GM04503 (cell line): ENCODE measurements at regions not wholly inside any gene's neighbourhood (a gene's known extent, or its start where the extent isn't known, plus 50 kb on each side); places are given as distances from the start of the nearest gene placed in this dataset.

Experiments
- DNase-seq: peaks from one replicate; pipeline ENCODE4 v3.0.0-alpha.2; 2012; ENCODE audit warnings: low read depth

DNA sequence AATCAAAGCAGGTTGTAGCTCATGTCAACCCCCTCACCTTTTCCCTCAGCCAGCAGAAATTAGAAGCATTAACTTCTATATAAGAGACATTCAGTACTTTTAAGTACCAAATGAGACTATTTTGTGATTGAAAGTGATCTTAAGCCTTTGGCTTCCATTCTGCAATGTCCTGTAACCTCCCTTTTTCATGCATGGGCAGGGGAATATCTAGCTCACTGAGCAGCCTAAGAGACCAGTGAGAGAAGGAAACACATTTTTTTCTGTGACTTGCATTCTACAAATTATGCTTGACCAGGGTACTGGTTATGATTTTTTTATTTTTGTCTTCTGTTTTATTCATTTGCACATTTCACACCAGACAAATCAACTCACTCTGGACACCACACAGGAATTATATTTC lies 369.6 kb downstream of the KCTD12 start:
- no peak for DNase-seq

- peak; percentile 35 for DNase-seq
Measured at GRCh38 chr13:76516013-76516412, 370.2 kb downstream of the KCTD12 start.

- DNase-seq, result peak; percentile 10
Measured at GRCh38 chr13:76512721-76513145, 373.5 kb downstream of the KCTD12 start.

DNA sequence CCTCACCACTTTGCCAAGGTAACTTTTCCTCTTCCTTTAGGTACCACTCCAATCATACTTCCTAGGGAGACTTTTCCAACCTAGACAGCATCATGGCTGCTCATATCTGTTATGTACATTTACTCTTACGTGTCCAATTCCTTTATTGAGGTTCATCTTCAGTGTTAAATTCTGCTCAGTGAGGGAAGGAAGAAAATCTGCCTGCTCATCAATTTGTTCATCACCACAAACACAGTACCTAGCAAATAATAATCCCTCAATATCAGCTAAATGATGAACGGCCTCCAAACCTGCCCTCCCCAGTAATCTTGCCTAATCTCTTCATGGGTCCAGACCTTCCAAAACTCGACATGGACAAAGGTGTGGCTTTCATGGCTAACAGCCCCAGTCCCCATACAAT lies 380.8 kb downstream of the KCTD12 start:
- no peak for DNase-seq

DNA sequence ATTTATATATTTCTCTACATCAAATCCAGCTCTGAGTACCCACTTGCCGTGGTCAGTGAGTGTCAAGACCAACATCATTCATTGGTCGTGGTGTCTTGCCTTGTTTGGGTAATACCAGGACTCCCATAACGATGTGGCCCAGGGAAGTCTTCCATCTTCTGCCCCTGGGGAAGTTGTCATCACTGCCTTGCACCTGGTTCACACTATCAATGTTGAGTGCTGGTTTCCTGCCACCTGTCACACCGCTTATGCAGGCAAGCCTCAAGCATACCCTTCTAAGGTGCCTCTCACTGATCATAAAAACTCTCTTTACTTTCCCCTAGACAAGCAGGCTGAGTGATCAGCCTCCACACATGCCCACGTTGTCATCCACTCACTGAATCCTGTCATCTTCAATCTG lies 382.4 kb downstream of the KCTD12 start:
- no peak for DNase-seq

DNA sequence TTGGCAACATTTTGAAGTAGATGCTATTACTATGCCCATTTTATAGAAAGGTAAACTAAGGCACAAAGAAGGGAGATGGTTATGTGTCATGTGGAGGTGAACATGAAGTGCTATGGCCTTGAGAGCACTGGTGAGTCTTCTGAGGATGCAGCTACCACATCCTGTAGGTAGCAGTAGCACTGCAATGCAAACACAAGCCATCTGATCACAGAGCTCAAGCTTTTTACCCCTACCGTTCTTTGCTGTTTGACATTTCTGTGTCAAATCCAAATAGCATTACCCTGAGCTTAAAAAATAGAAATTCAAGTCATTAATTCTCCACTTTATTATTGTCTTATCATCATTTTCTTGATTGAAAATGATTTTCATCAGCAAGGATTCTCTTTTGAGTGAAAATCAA lies 382.9 kb downstream of the KCTD12 start:
- DNase-seq, result no peak

DNA sequence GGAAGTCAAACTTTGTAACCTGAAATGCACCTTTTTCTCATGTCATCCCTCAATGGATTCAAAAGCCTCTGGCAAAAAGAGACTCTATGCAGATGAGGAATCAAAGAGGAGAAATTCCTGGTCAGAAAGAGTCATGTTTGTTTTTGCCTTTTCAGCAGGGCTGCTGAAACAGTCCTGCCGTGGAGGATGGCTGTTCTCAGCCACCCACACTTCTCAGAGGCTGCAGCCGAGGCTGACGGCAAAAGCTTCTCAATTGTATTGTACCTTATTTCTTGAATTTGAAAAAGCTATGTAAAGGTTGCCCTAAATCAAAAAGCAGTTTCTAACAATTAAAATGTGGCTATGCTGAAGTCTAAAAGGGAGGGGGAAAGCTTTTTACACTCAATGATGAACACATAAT lies 385.3 kb downstream of the KCTD12 start:
- DNase-seq, result no peak

GRCh38 chr13:76499891-76500290 lies 386.3 kb downstream of the KCTD12 start:
- no peak for DNase-seq

GRCh38 chr13:76489274-76489673 lies 396.9 kb downstream of the KCTD12 start:
- no peak for DNase-seq

GRCh38 chr13:76481738-76482137 lies 404.5 kb downstream of the KCTD12 start:
- DNase-seq, result no peak

GRCh38 chr13:76474966-76475365 lies 411.2 kb downstream of the KCTD12 start:
- DNase-seq, result no peak

GRCh38 chr13:76474356-76474755 lies 411.8 kb downstream of the KCTD12 start:
- DNase-seq, result no peak

DNA sequence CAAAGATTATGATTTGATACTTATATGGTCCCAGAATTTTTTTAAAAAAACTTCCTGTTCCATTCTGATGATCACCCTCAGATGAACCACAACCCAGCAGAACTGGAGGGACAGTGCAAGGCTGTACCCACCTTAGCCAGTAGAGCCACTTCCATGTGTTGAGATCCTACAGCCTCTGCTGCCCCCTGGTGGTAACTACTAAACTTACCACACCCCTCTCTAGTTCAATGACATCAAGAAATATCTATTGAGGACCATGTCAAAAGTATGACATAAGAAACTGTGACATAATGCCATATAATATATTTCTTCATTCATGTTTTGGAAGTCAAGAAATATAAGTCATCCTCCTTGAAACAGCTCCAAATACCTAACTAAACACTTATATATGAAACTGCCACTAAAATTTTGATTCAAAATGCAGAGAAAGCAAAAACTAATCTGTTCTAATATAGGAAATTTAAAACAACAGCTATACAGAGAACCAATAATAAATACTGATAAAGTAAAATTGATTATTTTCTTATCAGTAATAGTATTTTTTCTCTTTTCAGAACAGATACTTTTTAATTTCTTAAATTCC lies 412.6 kb downstream of the KCTD12 start:
- DNase-seq, result peak; percentile 16

DNA sequence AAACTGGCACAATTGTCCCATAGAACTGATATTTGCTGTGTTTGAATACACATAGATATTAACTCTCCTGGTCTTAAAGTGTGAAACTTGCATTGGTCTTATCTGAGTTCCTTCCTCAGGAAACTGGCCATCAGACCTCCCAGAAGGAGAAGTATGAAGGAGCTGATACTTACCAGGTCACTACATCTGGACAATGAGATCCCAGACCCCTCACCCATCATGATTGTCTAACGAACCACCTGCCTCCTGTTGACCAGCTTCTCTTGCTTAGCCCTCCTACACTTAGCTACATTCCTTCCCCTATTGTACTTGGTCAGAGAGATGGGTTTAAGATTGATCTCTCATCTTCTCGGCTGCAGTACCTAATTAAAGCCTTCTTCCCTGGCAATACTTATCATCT lies 413.3 kb downstream of the KCTD12 start:
- DNase-seq, result no peak

DNA sequence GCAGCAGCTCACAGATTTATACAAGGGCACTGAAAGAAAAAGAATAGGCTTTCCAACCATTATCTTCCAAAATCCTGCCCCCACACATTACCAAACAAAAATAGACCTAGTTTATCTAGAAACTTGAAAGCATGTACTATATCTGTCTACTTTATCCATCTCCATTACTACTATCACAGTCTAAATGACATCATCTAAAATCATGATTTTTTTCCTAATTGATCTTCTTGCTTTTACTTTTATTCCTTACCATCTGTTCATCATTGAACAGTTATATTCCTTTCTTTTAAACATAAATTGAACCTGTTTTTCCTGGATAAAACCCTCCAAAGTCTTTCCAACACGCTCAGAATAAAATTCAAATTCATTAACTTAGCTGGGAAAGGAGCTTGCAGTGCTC lies 414.7 kb downstream of the KCTD12 start:
- DNase-seq, result no peak

- DNase-seq, result no peak
Measured at GRCh38 chr13:76470991-76471390, 415.2 kb downstream of the KCTD12 start.

GRCh38 chr13:76466043-76466442 lies 420.2 kb downstream of the KCTD12 start:
- DNase-seq, result no peak

- no peak for DNase-seq
Measured at GRCh38 chr13:76463314-76463713, 422.9 kb downstream of the KCTD12 start.

DNA sequence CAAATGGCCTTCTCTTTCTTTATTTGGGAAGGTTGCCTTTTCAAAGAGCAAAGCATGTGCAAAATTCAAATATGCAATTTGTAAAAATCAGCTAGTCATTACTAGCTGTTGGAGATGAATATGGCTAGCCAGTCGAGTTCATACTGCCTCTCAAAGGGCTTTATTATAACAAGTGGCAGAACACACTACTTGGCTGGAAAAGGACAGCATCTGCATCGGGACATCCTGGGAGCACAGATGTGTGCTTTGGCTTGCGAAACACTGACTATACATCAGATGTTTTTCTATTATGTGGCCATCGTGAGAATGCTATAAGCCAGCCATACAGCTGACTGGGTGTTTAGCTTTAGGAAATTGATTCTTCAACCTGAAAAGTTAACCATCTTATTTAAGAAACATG lies 424.2 kb downstream of the KCTD12 start:
- no peak for DNase-seq

DNA sequence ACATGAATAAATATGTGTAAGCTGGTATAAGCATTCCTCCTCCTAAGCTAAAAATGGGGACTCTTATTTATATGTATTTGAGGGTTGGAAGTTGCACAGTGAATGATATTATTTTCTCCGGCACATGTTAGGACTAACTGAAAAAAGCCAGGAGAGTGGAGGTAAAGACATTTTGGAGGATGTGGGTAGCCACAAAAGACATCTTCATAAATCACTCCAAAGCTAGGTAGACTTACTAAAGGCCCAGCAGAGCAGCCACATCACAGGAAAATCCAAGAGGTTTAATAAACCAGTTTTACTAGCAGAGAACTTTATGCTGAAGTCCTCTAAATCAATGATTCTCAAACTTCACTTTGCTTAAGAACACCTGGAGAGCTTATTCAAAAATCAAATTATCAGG lies 424.7 kb downstream of the KCTD12 start:
- DNase-seq, result no peak

GRCh38 chr13:76459863-76460262 lies 426.3 kb downstream of the KCTD12 start:
- DNase-seq, result no peak

GRCh38 chr13:76455960-76456359 lies 430.2 kb downstream of the KCTD12 start:
- DNase-seq, result no peak

DNA sequence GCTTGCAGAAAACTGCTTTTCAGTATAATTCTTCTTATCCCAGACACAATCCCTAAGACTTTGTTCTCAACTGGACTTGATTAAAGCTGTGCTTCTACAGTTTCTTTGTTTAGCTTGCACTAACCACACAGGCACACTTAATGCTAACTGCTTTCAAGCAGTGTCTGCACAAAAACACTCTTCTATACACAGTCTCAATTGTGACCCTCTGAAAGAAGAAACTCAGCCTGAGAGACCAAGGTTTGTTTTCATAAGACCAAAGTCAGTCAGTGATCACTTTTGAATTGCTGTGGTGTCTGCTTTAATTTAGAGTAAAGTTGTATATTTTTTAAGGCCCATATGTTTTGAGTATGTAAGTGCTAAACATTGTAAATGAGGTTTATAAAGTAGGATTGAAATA lies 431.2 kb downstream of the KCTD12 start:
- DNase-seq, result no peak

DNA sequence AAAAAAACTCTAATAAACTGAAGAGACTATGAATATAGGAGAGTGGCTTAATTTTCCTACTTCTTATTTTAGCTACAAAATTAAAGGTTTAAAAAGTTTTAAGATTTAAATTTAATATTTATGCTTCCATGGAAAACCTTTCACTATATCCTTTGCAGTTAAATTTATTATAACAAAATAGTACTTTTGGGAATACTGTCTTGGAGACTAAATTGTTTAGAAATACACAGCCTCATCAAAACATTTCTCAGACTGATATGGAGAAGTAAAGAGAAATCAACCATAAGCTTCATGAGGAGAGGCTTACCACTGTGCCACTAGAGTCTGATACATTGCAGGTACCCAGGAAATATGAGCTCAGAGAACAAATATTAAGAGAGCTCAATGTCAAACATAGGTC lies 436.5 kb downstream of the KCTD12 start:
- no peak for DNase-seq

DNA sequence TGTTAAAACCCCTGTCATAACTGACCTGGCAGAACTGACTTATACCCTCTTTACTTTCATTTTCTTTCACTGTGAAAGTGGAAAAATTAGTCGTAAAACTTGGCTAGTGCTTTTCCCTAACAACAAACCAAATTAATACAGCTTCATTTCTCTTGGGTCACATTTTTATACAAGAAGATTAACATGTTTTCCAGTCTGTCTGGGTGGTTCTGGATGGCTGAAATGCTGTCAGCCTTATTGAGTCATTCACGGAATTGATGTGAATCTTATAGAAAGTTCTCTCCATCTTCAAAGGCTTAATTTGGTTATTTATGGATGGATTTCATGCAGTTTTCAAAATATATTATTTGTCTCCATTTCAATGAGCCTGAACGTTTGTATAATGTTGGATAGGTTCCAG lies 440.0 kb downstream of the KCTD12 start:
- no peak for DNase-seq
